Activated CD4-positive, alpha-beta T cell treated with anti-CD3 and anti-CD28 coated beads, Interleukin-2, amount 10 ng/mL, durations not matched to agents 7 days and 5 days (primary cell): ENCODE measurements at regions not wholly inside any gene's neighbourhood (a gene's known extent, or its start where the extent isn't known, plus 50 kb on each side); places are given as distances from the start of the nearest gene placed in this dataset.

Experiments
- CTCF ChIA-PET: fragments of 350-600 bp; sonication (Branson Sonifier 250); formaldehyde crosslinking; loops from one replicate; lab custom pipeline; 2021; ENCODE audit warnings: antibody characterized with exemption; lab: Charles Lee
- POLR2A ChIA-PET: fragments of 350-600 bp; sonication (Branson Sonifier 250); formaldehyde crosslinking; loops from one replicate; lab custom pipeline; 2021; ENCODE audit warnings: antibody characterized with exemption; lab: Charles Lee
- DNase-seq: peaks from one replicate; pipeline ENCODE4 v3.0.0-alpha.2; 2020
- H3K27ac Mint-ChIP-seq: one replicate; pipeline ENCODE4 v1.8.0; 2021; ENCODE audit warnings: mild to moderate bottlenecking, moderate library complexity, mixed read lengths
- H3K27me3 Mint-ChIP-seq: one replicate; pipeline ENCODE4 v1.8.0; 2021; ENCODE audit warnings: mixed read lengths
- H3K36me3 Mint-ChIP-seq: one replicate; pipeline ENCODE4 v1.8.0; 2021; ENCODE audit warnings: low read depth, mixed read lengths
- H3K4me1 Mint-ChIP-seq: one replicate; pipeline ENCODE4 v1.8.0; 2021; ENCODE audit warnings: mixed read lengths
- H3K4me3 Mint-ChIP-seq: one replicate; pipeline ENCODE4 v1.8.0; 2021; ENCODE audit warnings: mild to moderate bottlenecking, moderate library complexity, mixed read lengths
- H3K9me3 Mint-ChIP-seq: one replicate; pipeline ENCODE4 v1.8.0; 2021; ENCODE audit warnings: mixed read lengths

DNA sequence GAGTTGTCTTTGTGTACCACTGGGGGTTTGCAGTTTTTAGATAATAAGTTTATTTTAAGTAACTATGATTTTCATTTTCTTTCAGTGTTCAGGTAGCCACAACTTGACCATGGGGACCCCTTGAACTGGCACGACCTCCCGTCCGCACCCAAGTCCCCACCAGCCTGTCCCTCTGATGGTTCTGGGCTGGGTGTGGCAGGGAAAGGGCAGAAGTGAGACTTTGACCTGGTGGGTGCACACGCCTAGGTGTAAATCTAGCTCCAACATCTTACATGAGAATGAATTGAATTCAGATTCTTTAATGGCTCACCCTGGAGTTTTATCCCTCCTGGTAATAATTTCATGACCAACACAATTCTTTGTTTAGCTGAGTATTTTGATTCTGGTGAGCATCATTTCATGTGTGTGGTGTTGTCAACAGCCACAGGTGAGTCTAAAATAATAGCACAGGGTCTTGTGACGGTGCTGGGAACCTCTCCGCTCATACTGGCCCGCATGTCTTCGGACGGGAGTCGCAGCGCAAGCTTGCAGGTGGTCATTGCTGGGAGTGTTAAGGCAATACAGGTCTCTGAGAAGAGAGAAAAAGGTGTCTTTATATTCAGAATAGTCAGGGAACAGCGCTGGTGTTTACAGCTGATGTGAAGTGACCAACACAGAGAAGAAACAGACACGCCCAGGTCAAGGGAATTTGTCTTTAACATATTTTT is 50.8 kb upstream of the POFUT2 start:
- ChIA-PET POLR2A (no interaction called here), CTCF (interaction anchor here (1.0 kb wide), 1 partner anchor 98 kb away, joined by 3 read pairs; no protein-coding TSS in a partner anchor)
- DNase-seq = no peak
- H3K27ac Mint-ChIP-seq = no peak overlapping the region
- no peaks in the 10 kb centered on the region for H3K36me3 Mint-ChIP-seq
- H3K4me3 Mint-ChIP-seq = no peak overlapping the region
- H3K4me1 Mint-ChIP-seq = no peaks in the 10 kb centered on the region
- H3K27me3 Mint-ChIP-seq = peaks cover 3% of the 10 kb centered on the region
- H3K9me3 Mint-ChIP-seq = no peaks in the 10 kb centered on the region

- ChIA-PET POLR2A (no interaction called here), CTCF (no interaction called here)
- DNase-seq = no peak
- Mint-ChIP-seq H3K27me3 (peaks cover 3% of the 10 kb centered on the region), H3K4me1 (no peaks in the 10 kb centered on the region), H3K4me3 (no peak overlapping the region), H3K27ac (no peak overlapping the region), H3K36me3 (no peaks in the 10 kb centered on the region), H3K9me3 (no peaks in the 10 kb centered on the region)
These were observed 52.0 kb upstream of the POFUT2 start for GRCh38 chr21:45339421-45340402.

DNA sequence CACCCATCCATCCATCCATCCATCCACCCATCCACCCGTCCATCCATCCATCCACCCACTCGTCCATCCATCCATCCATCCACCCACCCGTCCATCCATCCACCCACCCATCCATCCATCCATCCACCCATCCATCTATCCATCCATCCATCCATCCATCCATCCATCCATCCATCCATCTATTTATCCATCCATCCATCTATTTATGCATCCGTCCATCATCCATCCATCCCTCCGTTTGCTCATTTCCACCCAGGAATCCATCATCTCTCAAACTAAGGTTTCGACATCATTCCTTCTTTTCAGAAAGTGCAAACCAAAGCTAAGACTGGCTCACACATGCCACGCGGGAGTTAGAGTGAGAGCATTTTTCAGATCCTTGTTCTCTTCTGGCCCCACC is 52.8 kb upstream of the POFUT2 start:
- no peaks in the 10 kb centered on the region for H3K4me1 Mint-ChIP-seq
- no peak overlapping the region for H3K27ac Mint-ChIP-seq
- no peak for DNase-seq
- peaks cover 3% of the 10 kb centered on the region for H3K27me3 Mint-ChIP-seq
- no peaks in the 10 kb centered on the region for H3K36me3 Mint-ChIP-seq
- ChIA-PET CTCF (no interaction called here), POLR2A (no interaction called here)
- no peaks in the 10 kb centered on the region for H3K9me3 Mint-ChIP-seq
- no peak overlapping the region for H3K4me3 Mint-ChIP-seq

DNA sequence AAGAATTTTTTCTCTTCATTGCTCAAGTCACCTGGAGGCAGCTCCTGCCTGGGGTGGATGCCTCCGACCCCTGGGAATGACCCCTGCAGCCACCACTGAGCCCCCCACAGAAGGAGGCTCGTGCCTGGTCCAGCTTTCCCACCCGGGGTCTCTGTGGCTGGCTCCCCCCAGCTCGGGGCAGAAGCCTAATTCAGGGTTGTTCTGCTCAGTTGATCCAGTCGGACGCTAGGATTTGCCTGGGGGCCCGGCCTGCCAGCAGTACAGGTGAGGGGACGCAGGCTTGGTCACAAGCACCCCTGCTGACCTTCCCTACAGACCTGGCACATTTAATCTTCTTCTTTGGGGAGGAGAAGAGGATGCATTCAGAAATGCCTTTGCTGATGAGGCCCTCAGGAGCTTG is 53.6 kb upstream of the POFUT2 start:
- no peak overlapping the region for H3K27ac Mint-ChIP-seq
- DNase-seq = no peak
- no peaks in the 10 kb centered on the region for H3K9me3 Mint-ChIP-seq
- no peaks in the 10 kb centered on the region for H3K36me3 Mint-ChIP-seq
- no peaks in the 10 kb centered on the region for H3K4me1 Mint-ChIP-seq
- CTCF ChIA-PET = no interaction called here
- POLR2A ChIA-PET = no interaction called here
- H3K27me3 Mint-ChIP-seq = peaks cover 3% of the 10 kb centered on the region
- H3K4me3 Mint-ChIP-seq = no peak overlapping the region

DNA sequence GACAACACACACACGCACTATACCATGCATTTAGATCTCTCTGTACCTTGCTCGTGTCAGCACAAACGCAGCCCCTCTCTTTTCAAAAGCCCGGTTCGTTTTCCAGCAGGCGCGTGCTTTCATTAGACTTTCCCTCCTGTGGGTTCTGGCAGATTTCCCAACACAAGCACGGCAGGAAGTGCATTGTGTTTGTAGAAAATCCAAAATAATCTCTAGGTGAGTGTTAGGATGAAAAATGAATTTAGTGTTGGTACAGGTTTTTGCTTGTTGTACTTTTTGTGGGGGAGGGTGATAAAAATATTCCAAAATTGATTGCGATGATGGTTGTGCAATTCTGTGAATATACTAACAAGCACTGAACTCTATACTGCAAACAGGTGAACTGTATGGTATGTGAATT is 54.1 kb upstream of the POFUT2 start:
- ChIA-PET POLR2A (no interaction called here), CTCF (no interaction called here)
- H3K27me3 Mint-ChIP-seq = peaks cover 3% of the 10 kb centered on the region

GRCh38 chr21:45343891-45344290 is 56.2 kb upstream of the POFUT2 start:
- Mint-ChIP-seq H3K36me3 (no peaks in the 10 kb centered on the region), H3K27ac (no peak overlapping the region), H3K27me3 (peaks cover 3% of the 10 kb centered on the region), H3K4me1 (no peaks in the 10 kb centered on the region), H3K9me3 (no peaks in the 10 kb centered on the region), H3K4me3 (no peak overlapping the region)
- DNase-seq = no peak
- CTCF ChIA-PET = no interaction called here
- POLR2A ChIA-PET = no interaction called here

More for the DNA sequence above, 54.1 kb upstream of the POFUT2 start:
- Mint-ChIP-seq H3K36me3 (no peaks in the 10 kb centered on the region), H3K9me3 (no peaks in the 10 kb centered on the region), H3K4me3 (no peak overlapping the region), H3K27ac (no peak overlapping the region), H3K4me1 (no peaks in the 10 kb centered on the region)
- no peak for DNase-seq

DNA sequence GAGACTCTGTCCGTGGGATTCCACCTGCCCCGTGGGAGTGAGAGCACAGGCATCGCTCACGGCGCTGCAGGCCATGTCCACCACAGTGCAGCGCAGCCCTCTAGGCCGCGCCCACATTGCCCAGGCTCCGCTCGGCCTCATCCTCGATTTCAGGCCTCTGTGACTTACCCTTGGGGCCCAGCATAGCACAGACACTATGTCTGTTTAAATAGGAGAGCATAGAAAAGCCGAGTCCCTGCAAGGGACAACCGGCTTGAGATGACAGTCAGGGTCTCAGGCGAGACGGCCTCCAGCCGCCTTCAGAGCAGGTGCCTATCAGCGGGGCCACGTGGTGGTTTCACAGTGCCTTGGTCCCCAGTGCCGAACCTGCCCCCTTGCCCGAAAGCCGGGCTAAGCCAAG is 56.9 kb upstream of the POFUT2 start:
- Mint-ChIP-seq H3K27me3 (peaks cover 3% of the 10 kb centered on the region), H3K4me1 (no peaks in the 10 kb centered on the region), H3K27ac (no peak overlapping the region), H3K36me3 (no peaks in the 10 kb centered on the region), H3K4me3 (no peak overlapping the region), H3K9me3 (no peaks in the 10 kb centered on the region)
- ChIA-PET POLR2A (no interaction called here), CTCF (no interaction called here)
- DNase-seq = no peak

DNA sequence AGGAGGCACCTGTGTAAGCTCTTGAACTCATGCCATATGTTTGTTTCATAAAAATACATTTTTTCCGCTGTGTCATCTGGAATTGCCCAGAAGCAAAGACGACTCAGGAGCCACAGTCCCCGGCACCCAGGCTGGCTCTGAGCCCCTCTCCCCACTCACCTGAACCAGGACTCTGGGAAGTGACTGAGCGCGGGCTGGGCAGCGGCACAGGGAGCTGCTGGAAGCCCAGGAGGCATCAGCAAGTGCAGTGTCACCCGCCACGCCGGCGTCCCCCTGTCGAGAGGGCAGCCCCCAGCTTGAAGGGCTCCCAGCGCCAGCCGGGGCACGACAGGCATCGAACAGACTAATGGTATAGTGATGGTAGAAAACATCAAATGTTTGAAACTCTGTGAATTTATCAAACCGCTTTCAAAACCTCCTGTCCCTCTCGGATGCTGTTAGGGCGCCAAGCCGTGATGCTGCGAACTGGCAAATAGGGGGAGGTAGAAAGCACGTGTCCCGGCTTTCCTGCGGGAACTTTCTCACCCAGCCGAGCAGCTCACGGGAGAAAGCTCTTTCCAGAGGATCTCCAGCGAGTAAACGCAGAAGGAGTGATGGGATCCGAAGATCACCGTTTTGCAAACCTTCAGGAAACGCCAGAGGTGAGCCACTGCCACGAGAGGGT is 57.8 kb upstream of the COL18A1 start:
- Mint-ChIP-seq H3K4me1 (no peaks in the 10 kb centered on the region), H3K4me3 (no peak overlapping the region), H3K9me3 (peaks cover 4% of the 10 kb centered on the region), H3K27ac (no peak overlapping the region), H3K36me3 (no peaks in the 10 kb centered on the region), H3K27me3 (no peaks in the 10 kb centered on the region)
- CTCF ChIA-PET = interaction anchor here (0.9 to 1.4 kb wide), 3 partner anchors 12 to 15 kb away, joined by 3 to 5 read pairs (median 3); no protein-coding TSS in a partner anchor
- POLR2A ChIA-PET = no interaction called here
- DNase-seq = no peak

GRCh38 chr21:45347712-45348499 is 57.1 kb upstream of the COL18A1 start:
- H3K27ac Mint-ChIP-seq = no peak overlapping the region
- no peaks in the 10 kb centered on the region for H3K36me3 Mint-ChIP-seq
- H3K27me3 Mint-ChIP-seq = no peaks in the 10 kb centered on the region
- H3K9me3 Mint-ChIP-seq = peaks cover 4% of the 10 kb centered on the region
- POLR2A ChIA-PET = no interaction called here
- no peak overlapping the region for H3K4me3 Mint-ChIP-seq
- no peak for DNase-seq
- CTCF ChIA-PET = interaction anchor here (0.9 to 1.4 kb wide), 2 partner anchors 11 to 14 kb away, joined by 3 to 5 read pairs; no protein-coding TSS in a partner anchor
- H3K4me1 Mint-ChIP-seq = no peaks in the 10 kb centered on the region

GRCh38 chr21:45348591-45349327 is 56.2 kb upstream of the COL18A1 start:
- Mint-ChIP-seq H3K27ac (no peak overlapping the region), H3K4me1 (no peaks in the 10 kb centered on the region), H3K27me3 (peaks cover 1% of the 10 kb centered on the region), H3K4me3 (no peak overlapping the region), H3K36me3 (no peaks in the 10 kb centered on the region), H3K9me3 (peaks cover 4% of the 10 kb centered on the region)
- ChIA-PET POLR2A (no interaction called here), CTCF (interaction anchor here (1.4 kb wide), 1 partner anchor 13 kb away, joined by 5 read pairs; no protein-coding TSS in a partner anchor)
- DNase-seq = no peak

GRCh38 chr21:45350206-45350854 is 54.6 kb upstream of the COL18A1 start:
- ChIA-PET POLR2A (no interaction called here), CTCF (no interaction called here)
- Mint-ChIP-seq H3K4me3 (no peak overlapping the region), H3K27me3 (peaks cover 9% of the 10 kb centered on the region), H3K27ac (no peak overlapping the region), H3K9me3 (peaks cover 4% of the 10 kb centered on the region), H3K36me3 (no peaks in the 10 kb centered on the region), H3K4me1 (no peaks in the 10 kb centered on the region)
- no peak for DNase-seq
